Endothelial cell of hepatic sinusoid (primary cell): ENCODE measurements at regions not wholly inside any gene's neighbourhood (a gene's known extent, or its start where the extent isn't known, plus 50 kb on each side); places are given as distances from the start of the nearest gene placed in this dataset.

Source experiments
- in situ Hi-C: cut with HindIII; loops from 2 replicates; pipeline ENCODE4 v1.10.0; 2017; ENCODE audit warnings: low sequenced_read_pairs

- in situ Hi-C loops, result no loop called here
Observed at GRCh38 chr21:32216293-32216692, 62.6 kb downstream of the MIS18A start.

GRCh38 chr21:32215306-32215685 is 63.6 kb downstream of the MIS18A start:
- in situ Hi-C loops, result no loop called here

GRCh38 chr21:32214654-32215305 is 64.1 kb downstream of the MIS18A start:
- in situ Hi-C loops, result no loop called here

GRCh38 chr21:32212116-32212515 is 66.7 kb downstream of the MIS18A start:
- in situ Hi-C loops, result no loop called here

- in situ Hi-C loops, result no loop called here
Observed at GRCh38 chr21:32211306-32211705, 67.5 kb downstream of the MIS18A start.

- in situ Hi-C loops, result no loop called here
Observed at GRCh38 chr21:32209580-32209979, 69.3 kb downstream of the MIS18A start.

GRCh38 chr21:32207406-32207716 is 71.5 kb downstream of the MIS18A start:
- in situ Hi-C loops, result no loop called here

- in situ Hi-C loops, result no loop called here
Observed at GRCh38 chr21:32206631-32207405, 72.0 kb downstream of the MIS18A start.

- in situ Hi-C loops, result no loop called here
Observed at GRCh38 chr21:32203877-32204480, 74.9 kb downstream of the MIS18A start.

GRCh38 chr21:32200029-32200428 is 78.8 kb downstream of the MIS18A start:
- in situ Hi-C loops, result no loop called here

GRCh38 chr21:32198384-32198783 is 80.5 kb downstream of the MIS18A start:
- in situ Hi-C loops, result no loop called here

- in situ Hi-C loops, result no loop called here
Observed at GRCh38 chr21:32197896-32198295, 81.0 kb downstream of the MIS18A start.

- in situ Hi-C loops, result no loop called here
Observed at GRCh38 chr21:32196001-32196400, 82.8 kb downstream of the MIS18A start.

GRCh38 chr21:32193098-32193465 is 85.8 kb downstream of the MIS18A start:
- in situ Hi-C loops, result no loop called here

GRCh38 chr21:32192291-32193097 is 86.4 kb downstream of the MIS18A start:
- in situ Hi-C loops, result no loop called here

- in situ Hi-C loops, result no loop called here
Observed at GRCh38 chr21:32190493-32191144, 88.2 kb downstream of the MIS18A start.

- in situ Hi-C loops, result no loop called here
Observed at GRCh38 chr21:32189688-32190483, 89.0 kb downstream of the MIS18A start.

- in situ Hi-C loops, result no loop called here
Observed at GRCh38 chr21:32186804-32187203, 92.0 kb downstream of the MIS18A start.

GRCh38 chr21:32185726-32186125 is 93.1 kb downstream of the MIS18A start:
- in situ Hi-C loops, result no loop called here

GRCh38 chr21:32185103-32185502 is 93.7 kb downstream of the MIS18A start:
- in situ Hi-C loops, result no loop called here
